CD4-positive, alpha-beta T cell treated with Interleukin-2 at 100 ng/mL for 4 hours (primary cell): ENCODE measurements at regions not wholly inside any gene's neighbourhood (a gene's known extent, or its start where the extent isn't known, plus 50 kb on each side); places are given as distances from the start of the nearest gene placed in this dataset.

Experiments
- DNase-seq: peaks from one replicate; pipeline ENCODE4 v3.0.0-alpha.2; 2020; ENCODE audit warnings: low spot score

DNA sequence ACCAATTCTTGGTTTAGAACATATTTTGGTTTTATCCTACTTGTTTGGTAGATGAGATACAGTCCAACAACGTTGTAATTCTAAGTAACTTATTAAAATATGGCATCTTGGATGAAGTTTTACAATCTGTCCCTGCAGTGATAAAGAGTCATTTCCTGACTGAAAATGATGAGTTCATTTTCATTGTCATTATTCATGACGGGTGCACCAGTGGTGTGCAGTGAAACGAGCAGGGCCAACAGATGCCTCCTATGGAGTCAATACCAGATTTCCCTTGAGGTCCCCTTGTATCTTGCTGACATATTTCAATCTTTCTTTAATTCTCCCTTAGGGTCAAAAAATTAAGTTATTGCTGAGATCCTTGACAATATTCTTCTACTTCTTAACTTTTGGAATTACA, 438.5 kb downstream of the LRIG3 start:
- DNase-seq = no peak

DNA sequence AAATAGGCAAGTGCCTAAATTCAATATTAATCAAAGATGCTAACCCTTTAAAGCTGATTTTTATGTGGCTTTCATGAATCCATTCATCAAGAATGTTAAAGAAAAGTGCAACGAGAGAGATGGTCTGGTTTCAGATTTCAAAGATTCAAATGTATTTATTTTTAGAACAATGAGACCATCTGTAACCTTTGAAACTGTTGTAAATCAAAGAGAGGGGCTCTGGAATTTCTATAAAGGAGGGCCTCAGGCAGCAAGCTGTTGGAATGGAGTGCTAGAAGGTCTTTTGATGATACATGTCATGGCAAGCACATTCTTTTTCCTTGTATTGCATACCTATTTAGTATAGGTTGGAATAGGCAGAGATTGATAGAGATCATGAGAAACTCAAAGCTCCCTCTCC, 433.0 kb downstream of the LRIG3 start:
- DNase-seq = no peak

GRCh38 chr12:58487678-58488161, 432.6 kb downstream of the LRIG3 start:
- no peak for DNase-seq

- DNase-seq = no peak
Observed at GRCh38 chr12:58489394-58489793, 430.9 kb downstream of the LRIG3 start.

DNA sequence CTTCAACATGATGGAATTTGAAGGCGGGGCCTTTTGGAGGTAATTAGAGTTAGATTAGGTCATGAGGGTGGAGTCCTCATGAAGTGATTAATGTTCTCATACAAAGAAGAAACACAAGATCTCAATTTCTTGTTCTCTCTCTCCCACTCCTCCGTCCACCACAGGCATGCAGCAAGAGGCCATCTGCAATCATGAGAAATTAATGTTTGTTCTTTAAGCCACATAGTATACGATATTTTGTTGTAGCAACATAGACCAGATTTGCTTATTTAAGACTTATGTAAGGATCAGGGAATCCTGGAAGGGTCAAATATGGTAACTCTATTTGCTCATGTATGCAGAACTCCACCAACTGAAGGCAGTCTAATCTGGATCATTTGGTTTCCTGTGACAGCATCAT, 429.0 kb downstream of the LRIG3 start:
- DNase-seq = no peak

GRCh38 chr12:58496411-58497190, 423.7 kb downstream of the LRIG3 start:
- no peak for DNase-seq

DNA sequence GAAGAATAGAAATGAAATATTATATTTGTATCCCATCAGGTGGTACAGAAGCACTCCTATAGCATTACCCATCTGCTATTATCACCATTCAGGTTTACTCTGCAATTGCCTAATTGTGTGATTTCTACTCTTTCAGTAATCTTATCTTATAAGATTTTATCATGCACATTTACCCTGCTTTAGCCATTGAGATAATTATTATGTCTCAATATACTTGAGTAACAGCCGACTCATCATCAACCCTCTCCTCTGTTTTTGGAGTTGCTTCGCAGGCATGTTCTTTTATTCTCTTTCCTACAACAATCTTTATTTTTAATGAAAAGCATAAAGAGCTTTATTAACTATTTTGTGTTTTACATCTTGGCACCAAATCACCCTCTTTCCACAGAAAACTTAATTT, 419.9 kb downstream of the LRIG3 start:
- DNase-seq = no peak

- DNase-seq = no peak
Observed at GRCh38 chr12:58502226-58502625, 418.1 kb downstream of the LRIG3 start.

- no peak for DNase-seq
Observed at GRCh38 chr12:58502841-58503240, 417.5 kb downstream of the LRIG3 start.

GRCh38 chr12:58503731-58504130, 416.6 kb downstream of the LRIG3 start:
- no peak for DNase-seq

DNA sequence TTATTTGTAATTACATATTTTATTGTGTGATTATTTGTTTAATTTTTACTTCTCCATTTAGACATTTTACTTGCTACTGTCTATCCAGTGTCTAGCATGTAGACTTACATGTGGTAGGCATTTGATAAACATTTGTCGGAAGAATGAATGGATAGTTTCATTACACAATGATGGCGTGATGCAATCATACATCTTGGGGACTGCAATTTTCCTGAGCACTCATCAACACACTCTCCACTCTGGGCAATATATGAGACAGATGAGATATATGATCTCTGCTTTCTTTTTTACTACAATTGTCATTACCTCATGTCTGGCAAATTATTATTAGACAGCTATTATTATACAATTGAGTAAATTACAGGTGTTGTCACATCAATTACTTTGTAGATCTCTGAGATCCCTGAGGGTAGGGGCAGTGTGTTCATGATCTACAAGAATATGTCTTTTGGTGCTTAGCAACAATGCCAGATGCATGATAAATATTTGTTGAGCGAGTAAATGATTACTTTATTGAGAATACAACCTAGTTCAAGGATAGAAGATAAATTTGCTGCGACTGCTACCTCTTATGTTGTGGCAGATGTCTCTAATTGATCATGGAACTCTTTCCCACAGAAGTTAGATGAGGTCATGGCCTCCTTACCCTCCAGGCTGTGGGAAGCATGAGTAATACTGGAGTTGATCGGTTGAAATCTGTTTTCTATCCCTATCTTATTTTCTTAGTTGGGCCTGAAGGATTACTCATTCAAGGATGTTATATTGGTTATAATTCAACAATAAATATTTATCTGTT, 416.0 kb downstream of the LRIG3 start:
- no peak for DNase-seq

- no peak for DNase-seq
Observed at GRCh38 chr12:58509116-58509885, 411.0 kb downstream of the LRIG3 start.

- no peak for DNase-seq
Observed at GRCh38 chr12:58513301-58513834, 406.9 kb downstream of the LRIG3 start.

DNA sequence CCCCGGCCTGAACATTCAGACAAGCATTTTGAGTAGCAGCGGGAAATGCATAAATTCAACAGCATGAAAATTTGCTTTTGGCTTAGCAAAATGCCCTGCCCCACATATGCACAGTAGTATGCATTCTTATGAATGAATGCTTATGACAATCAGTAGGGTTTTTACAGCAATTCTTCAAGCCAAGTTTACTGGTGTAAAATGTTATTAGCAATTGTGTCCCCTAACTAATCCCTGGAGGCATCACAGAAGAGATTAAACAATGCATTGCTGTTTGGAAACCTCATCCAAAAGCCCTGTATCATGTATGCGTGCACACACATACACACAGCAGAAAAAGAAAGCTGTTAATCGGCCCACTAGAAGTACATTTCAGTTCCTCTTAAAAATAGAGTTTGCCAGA, 406.5 kb downstream of the LRIG3 start:
- no peak for DNase-seq

GRCh38 chr12:58519839-58520238, 400.5 kb downstream of the LRIG3 start:
- DNase-seq = no peak

- no peak for DNase-seq
Observed at GRCh38 chr12:58521152-58521551, 399.2 kb downstream of the LRIG3 start.

GRCh38 chr12:58521796-58522195, 398.5 kb downstream of the LRIG3 start:
- DNase-seq = no peak

GRCh38 chr12:58523360-58523759, 396.9 kb downstream of the LRIG3 start:
- no peak for DNase-seq

DNA sequence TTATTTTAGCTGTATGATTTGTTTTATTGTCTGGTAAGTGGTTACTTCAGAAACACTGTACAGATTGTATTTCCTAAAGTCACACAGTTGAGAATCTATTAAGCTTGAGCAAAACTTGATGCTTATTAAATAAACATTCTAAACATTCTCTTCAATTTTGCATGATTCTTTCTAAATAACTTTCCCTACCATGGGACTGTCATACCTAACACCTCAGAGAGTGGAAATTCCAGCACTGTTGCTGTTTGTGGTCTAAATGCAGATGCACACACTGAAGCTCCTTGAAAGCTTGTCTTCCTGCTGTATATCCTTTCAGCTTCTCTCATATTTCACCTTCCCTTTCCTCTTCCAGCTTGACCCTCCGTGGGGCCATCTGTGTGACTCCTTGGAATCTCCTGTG, 392.0 kb downstream of the LRIG3 start:
- no peak for DNase-seq

DNA sequence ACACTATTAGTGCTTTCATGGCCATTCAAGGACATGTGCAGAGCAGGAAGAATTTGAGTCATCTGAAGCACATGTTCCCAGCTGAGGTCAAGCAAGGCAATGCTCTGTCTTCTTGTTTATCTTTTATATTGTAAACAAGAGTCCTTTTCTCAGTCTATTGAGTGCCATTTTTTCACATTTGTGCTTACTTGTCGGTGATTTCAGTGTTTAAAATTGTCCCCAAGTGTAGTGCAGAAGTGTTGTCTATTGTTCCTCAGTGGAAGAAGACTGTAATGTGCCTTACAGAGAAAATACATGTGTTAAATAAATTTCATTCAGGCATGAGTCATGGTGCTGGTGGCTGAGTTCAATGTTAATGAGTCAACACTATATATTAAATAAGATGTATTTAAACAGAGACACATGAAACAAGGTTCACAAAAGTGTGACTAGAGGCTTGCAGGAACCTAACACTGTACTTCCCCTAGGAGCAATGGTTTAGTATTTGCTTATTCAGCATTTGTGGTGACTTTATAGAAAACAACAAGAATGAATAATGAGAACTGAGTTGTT, 391.1 kb downstream of the LRIG3 start:
- no peak for DNase-seq

DNA sequence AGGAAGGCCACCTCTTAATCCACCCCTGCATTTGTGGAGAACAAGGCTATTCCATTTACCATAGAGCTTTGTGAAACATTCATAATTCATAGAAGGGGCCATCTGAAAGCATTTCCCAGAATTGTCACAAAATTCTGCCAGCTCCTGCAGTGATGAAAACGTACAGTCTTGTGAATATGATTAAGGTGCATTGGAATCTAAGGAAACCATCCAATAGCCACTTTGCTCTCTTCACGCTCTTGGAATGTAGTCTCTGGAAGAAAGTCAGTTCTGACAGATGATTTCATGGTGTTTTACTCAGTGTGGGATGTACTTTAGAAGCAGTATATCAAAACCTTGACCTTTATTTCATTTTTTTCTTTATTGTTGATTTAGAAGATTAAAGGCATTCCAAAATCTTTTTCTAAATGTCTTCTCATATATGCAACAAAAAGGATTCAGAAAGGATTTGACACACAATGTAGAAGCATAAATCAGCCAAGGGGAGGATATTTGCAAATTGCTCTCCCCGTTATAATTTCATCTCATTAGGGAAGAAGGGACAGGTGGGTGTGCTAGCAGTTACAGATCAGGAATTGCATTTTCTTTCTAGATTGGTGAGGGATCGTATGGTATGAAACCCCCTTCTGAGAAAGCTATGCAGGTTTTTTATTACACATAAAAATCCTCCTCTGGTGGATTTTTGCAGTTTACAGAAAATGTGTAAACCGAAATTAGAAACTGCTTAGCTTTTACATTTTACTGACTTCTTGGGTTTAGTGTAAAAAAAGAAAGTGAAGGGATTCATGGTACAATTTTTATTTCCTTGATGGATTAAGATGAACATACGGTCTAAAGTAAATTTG, 390.2 kb downstream of the LRIG3 start:
- no peak for DNase-seq
